Spleen (tissue), 7 donors: ENCODE measurements at regions not wholly inside any gene's neighbourhood (a gene's known extent, or its start where the extent isn't known, plus 50 kb on each side); places are given as distances from the start of the nearest gene placed in this dataset.

ENCODE experiments used
- CTCF ChIP-seq, 11 experiments: fragments of 200-600 bp in 7 of 11; fragments of 450-650 bp in 4 of 11; sonication (generic) in 4 of 11; IDR thresholded peaks in 8 of 11; conservative IDR thresholded peaks in 3 of 11; 1 replicate in 7 of 11; 2 replicates in 4 of 11; pipeline versions ENCODE4 v1.4.0 to v1.8.0; 2016 to 2021; ENCODE audit warnings: antibody characterized with exemption in 11 of 11, inconsistent platforms in 4 of 11, mild to moderate bottlenecking in 1 of 11
- POLR2A ChIP-seq, 3 donors: fragments of 450-650 bp; IDR thresholded peaks; one replicate each; pipeline ENCODE4 v1.5.1; 2017; ENCODE audit warnings: antibody characterized with exemption in 3 of 3, mild to moderate bottlenecking in 1 of 3
- POLR2AphosphoS5 ChIP-seq, 3 donors: sonication (generic); formaldehyde crosslinking; IDR thresholded peaks; one replicate each; pipeline ENCODE4 v1.5.1; 2017; ENCODE audit warnings: antibody characterized with exemption in 3 of 3
- donor health status: DM: no; HTN: no; CAD: no; lungs with moderate emphysema.
- donor health status: DM: no; HTN: no; CAD: no.
- donor health status: DM: no; HTN: no; CAD: no.

DNA sequence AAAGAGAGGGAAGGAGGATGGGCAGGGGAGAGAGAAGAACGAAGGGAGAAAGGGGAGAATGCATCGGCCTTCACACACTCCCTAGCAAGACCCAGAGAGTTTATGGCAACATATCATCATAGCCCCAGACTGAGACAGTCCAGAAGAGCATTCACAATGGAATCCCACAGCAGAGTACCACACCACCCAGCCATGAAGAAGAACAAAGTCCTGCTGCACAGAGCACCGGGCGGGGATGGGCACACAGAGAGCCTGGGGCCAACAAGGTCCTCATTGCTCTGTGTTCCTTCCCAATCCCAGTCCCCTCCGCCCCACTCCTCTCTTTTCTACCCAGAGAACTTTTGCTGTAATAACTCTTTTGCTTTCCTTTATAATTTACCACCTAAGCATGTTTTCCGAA is 118.1 kb upstream of the TMPRSS2 start:
- TF ChIP-seq POLR2A (IDR thresholded peaks at IDR 0.05), result no peak
- no peak for TF ChIP-seq CTCF (IDR thresholded peaks at IDR 0.05 in 8 of 11, conservative IDR thresholded peaks at IDR 0.05 in 3 of 11)
- TF ChIP-seq POLR2AphosphoS5 (IDR thresholded peaks at IDR 0.05), result no peak
